ENCODE measurements at regions not wholly inside any gene's neighbourhood (a gene's known extent, or its start where the extent isn't known, plus 50 kb on each side); places are given as distances from the start of the nearest gene placed in this dataset.

DNA sequence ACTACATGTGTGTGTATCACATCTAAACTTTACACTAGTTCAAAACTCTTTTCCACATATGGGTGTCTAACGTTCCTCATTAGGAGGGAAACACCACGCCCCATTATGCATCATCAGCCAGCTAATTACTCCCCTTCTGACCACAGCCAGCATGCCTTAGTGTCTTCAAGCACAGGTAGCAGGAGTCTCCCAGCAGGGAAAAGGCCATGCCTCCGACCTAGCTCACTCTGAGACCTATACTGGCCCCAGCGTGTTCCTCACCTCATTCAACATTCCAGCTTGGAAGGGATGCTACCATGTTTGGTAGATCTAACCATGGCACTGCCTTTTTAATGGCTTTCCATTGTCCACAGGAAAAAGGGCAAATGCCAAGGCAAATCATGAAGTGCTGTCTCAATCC, 66.1 kb upstream of the PRB2 start:
- no peak for DNase-seq (ENCODE audit: low spot score)
- Mint-ChIP-seq H3K4me1 (no peaks in the 10 kb centered on the region), H3K4me3 (no peak overlapping the region), H3K27ac (no peak overlapping the region), H3K27me3 (ENCODE audit: insufficient read depth, low read depth) (no peaks in the 10 kb centered on the region), H3K9me3 (no peaks in the 10 kb centered on the region), H3K36me3 (no peaks in the 10 kb centered on the region)
- TF ChIP-seq EZH2phosphoT487 (IDR thresholded peaks at IDR 0.05), result no peak
- TF ChIP-seq, protein P1, sequence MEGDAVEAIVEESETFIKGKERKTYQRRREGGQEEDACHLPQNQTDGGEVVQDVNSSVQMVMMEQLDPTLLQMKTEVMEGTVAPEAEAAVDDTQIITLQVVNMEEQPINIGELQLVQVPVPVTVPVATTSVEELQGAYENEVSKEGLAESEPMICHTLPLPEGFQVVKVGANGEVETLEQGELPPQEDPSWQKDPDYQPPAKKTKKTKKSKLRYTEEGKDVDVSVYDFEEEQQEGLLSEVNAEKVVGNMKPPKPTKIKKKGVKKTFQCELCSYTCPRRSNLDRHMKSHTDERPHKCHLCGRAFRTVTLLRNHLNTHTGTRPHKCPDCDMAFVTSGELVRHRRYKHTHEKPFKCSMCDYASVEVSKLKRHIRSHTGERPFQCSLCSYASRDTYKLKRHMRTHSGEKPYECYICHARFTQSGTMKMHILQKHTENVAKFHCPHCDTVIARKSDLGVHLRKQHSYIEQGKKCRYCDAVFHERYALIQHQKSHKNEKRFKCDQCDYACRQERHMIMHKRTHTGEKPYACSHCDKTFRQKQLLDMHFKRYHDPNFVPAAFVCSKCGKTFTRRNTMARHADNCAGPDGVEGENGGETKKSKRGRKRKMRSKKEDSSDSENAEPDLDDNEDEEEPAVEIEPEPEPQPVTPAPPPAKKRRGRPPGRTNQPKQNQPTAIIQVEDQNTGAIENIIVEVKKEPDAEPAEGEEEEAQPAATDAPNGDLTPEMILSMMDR (IDR thresholded peaks at IDR 0.05), result no peak
- TF ChIP-seq EZH2 (IDR thresholded peaks at IDR 0.05), result no peak
- Histone ChIP-seq H3K79me2 (ENCODE audit: low read depth) (no peaks in the 10 kb centered on the region), H3K27me3 (no peaks in the 10 kb centered on the region), H2AFZ (replicated peaks) (no peak overlapping the region), H3K9ac (no peak overlapping the region), H3K36me3 (no peaks in the 10 kb centered on the region), H3K4me1 (peaks cover 5% of the 10 kb centered on the region), H3K9me3 (ENCODE audit: low read depth) (no peaks in the 10 kb centered on the region), H3K27ac (no peak overlapping the region), H4K20me1 (ENCODE audit: low read depth) (no peaks in the 10 kb centered on the region), H3K4me3 (no peak overlapping the region), H3F3A (ENCODE audit: low read depth) (no peaks in the 10 kb centered on the region), H3K4me2 (no peak overlapping the region)

DNA sequence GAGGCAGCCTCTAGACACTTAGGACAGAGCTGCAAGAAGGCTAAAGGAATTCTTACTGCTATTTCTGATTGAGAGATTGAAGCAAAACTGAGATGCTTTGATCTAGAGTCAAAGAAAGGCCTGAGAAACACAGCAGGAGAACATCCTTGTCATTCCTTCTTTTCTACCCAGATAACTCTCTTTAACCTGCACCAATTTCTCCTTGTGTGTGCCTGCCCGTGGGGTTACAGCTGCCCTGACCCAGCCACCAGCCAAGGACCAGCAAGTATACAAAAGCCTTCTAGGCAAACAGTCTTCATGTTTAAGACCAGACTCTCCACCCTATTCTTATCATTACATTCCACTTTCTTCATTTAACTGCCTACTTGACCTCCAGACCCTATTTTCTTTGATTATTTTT, 81.7 kb upstream of the PRB2 start:
- no peaks in the 10 kb centered on the region for H3K27me3 ChIP-seq
- H3F3A ChIP-seq (ENCODE audit: low read depth), result no peaks in the 10 kb centered on the region
- no peaks in the 10 kb centered on the region for H3K9me3 ChIP-seq (ENCODE audit: low read depth)
- peak; percentile 24 for DNase-seq (ENCODE audit: low spot score)
- H3K9me3 Mint-ChIP-seq, result no peaks in the 10 kb centered on the region
- no peaks in the 10 kb centered on the region for H3K79me2 ChIP-seq (ENCODE audit: low read depth)
- H3K27ac Mint-ChIP-seq, result no peak overlapping the region
- no peak overlapping the region for H3K4me3 Mint-ChIP-seq
- H2AFZ ChIP-seq (replicated peaks), result no peak overlapping the region
- H3K4me1 ChIP-seq, result peaks cover 8% of the 10 kb centered on the region
- no peak for TF ChIP-seq EZH2phosphoT487 (IDR thresholded peaks at IDR 0.05)
- TF ChIP-seq, protein P1 (IDR thresholded peaks at IDR 0.05), result no peak
- TF ChIP-seq EZH2 (IDR thresholded peaks at IDR 0.05), result no peak
- no peaks in the 10 kb centered on the region for H4K20me1 ChIP-seq (ENCODE audit: low read depth)
- H3K27me3 Mint-ChIP-seq (ENCODE audit: insufficient read depth, low read depth), result peaks cover 6% of the 10 kb centered on the region
- peaks cover 14% of the 10 kb centered on the region for H3K4me1 Mint-ChIP-seq
- H3K36me3 Mint-ChIP-seq, result no peaks in the 10 kb centered on the region
- H3K9ac ChIP-seq, result no peak overlapping the region
- no peak overlapping the region for H3K4me2 ChIP-seq
- no peaks in the 10 kb centered on the region for H3K36me3 ChIP-seq
- H3K27ac ChIP-seq, result no peak overlapping the region
- no peak overlapping the region for H3K4me3 ChIP-seq

DNA sequence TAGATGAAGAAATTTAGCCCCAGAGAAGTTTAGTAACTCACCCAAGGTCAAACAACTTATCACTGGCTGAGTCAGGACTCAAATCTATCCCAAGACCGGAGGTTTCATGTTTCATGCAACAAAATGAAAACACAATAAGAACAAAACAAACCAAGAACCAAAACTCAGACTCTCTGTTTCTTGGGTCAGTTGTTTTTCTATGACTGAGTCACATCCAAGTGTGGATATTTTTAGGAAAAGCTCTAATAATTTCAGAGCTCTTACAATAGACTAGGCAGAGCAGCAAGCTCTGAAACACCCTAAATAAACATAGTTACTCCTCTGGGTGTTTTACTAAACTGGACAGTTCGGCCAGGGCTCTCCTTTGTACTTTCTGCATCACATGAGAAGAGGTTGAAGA, 87.6 kb upstream of the PRB2 start:
- Mint-ChIP-seq H3K9me3 (no peaks in the 10 kb centered on the region), H3K4me1 (peaks cover 4% of the 10 kb centered on the region), H3K27ac (no peak overlapping the region), H3K36me3 (no peaks in the 10 kb centered on the region), H3K4me3 (no peak overlapping the region), H3K27me3 (ENCODE audit: insufficient read depth, low read depth) (peaks cover 3% of the 10 kb centered on the region)
- no peak overlapping the region for H2AFZ ChIP-seq (replicated peaks)
- no peaks in the 10 kb centered on the region for H3K79me2 ChIP-seq (ENCODE audit: low read depth)
- TF ChIP-seq, protein P1 (IDR thresholded peaks at IDR 0.05), result no peak
- TF ChIP-seq EZH2phosphoT487 (IDR thresholded peaks at IDR 0.05) (no peak), EZH2 (IDR thresholded peaks at IDR 0.05) (no peak)
- no peaks in the 10 kb centered on the region for H3K36me3 ChIP-seq
- no peaks in the 10 kb centered on the region for H3K4me1 ChIP-seq
- no peak for DNase-seq (ENCODE audit: low spot score)
- H3K9ac ChIP-seq, result no peak overlapping the region
- no peak overlapping the region for H3K4me2 ChIP-seq
- no peaks in the 10 kb centered on the region for H3F3A ChIP-seq (ENCODE audit: low read depth)
- H3K9me3 ChIP-seq (ENCODE audit: low read depth), result no peaks in the 10 kb centered on the region
- peaks cover 8% of the 10 kb centered on the region for H3K27me3 ChIP-seq
- no peaks in the 10 kb centered on the region for H4K20me1 ChIP-seq (ENCODE audit: low read depth)
- H3K27ac ChIP-seq, result no peak overlapping the region
- H3K4me3 ChIP-seq, result no peak overlapping the region

All from neural progenitor cell (in vitro differentiated cells).